Osteocyte (in vitro differentiated cells): ENCODE measurements at regions not wholly inside any gene's neighbourhood (a gene's known extent, or its start where the extent isn't known, plus 50 kb on each side); places are given as distances from the start of the nearest gene placed in this dataset.
"Not testable (repeated sequence)": the region's sequence is repeated elsewhere in the genome, so short reads cannot be mapped to it uniquely, and the experiment has no call there.

Source experiments
- DNase-seq: peaks from one replicate; pipeline ENCODE4 v3.0.0; 2021; ENCODE audit warnings: mixed read lengths; ENCODE audit not compliant: unreplicated experiment; ENCODE audit errors: extremely low spot score
- H3K27ac Mint-ChIP-seq: one replicate; pipeline ENCODE4 v1.8.0; 2021; ENCODE audit warnings: mild to moderate bottlenecking, mixed read lengths; ENCODE audit not compliant: unreplicated experiment
- H3K27me3 Mint-ChIP-seq: one replicate; pipeline ENCODE4 v1.8.0; 2021; ENCODE audit warnings: mixed read lengths; ENCODE audit not compliant: unreplicated experiment
- H3K36me3 Mint-ChIP-seq: one replicate; pipeline ENCODE4 v1.8.0; 2021; ENCODE audit warnings: mixed read lengths; ENCODE audit not compliant: unreplicated experiment
- H3K4me1 Mint-ChIP-seq: one replicate; pipeline ENCODE4 v1.8.0; 2021; ENCODE audit warnings: mixed read lengths; ENCODE audit not compliant: unreplicated experiment
- H3K4me3 Mint-ChIP-seq: one replicate; pipeline ENCODE4 v1.8.0; 2021; ENCODE audit warnings: mild to moderate bottlenecking, moderate library complexity, mixed read lengths; ENCODE audit not compliant: unreplicated experiment
- H3K9me3 Mint-ChIP-seq: one replicate; pipeline ENCODE4 v1.8.0; 2021; ENCODE audit warnings: mixed read lengths; ENCODE audit not compliant: unreplicated experiment
- CTCF ChIP-seq: fragments of 200-600 bp; sonication (generic); IDR thresholded peaks from 2 replicates; pipeline ENCODE4 v1.5.0; 2021; ENCODE audit warnings: antibody characterized with exemption, mild to moderate bottlenecking, moderate library complexity

- Mint-ChIP-seq H3K27ac (no peak overlapping the region), H3K27me3 (no peaks in the 10 kb centered on the region), H3K36me3 (no peaks in the 10 kb centered on the region), H3K9me3 (peaks cover 5% of the 10 kb centered on the region), H3K4me3 (no peak overlapping the region), H3K4me1 (no peaks in the 10 kb centered on the region)
- no peak for TF ChIP-seq CTCF
- DNase-seq: no peak
Observed at GRCh38 chr5:104564530-104564929, 1001.9 kb upstream of the NUDT12 start.

DNA sequence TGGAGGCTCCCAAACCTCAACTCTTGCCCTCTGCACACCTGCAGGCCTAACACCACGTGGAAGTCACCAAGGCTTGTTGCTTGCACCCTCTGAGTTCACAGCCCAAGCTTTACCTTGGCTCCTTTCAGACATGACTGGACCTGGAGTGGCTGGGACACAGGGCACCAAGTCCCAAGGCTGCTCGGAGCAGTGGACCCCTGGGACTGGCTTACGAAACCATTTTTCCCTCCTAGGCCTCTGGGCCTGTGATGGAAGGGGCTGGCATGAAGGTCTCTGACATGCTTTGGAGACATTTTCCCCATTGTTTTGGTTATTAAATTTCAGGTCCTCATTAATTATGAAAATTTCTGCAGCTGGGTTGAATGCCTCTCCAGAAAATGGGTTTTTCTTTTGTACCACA lies 994.4 kb upstream of the NUDT12 start:
- peaks cover 5% of the 10 kb centered on the region for H3K9me3 Mint-ChIP-seq
- TF ChIP-seq CTCF: no peak
- no peak overlapping the region for H3K4me3 Mint-ChIP-seq
- no peak for DNase-seq
- H3K27me3 Mint-ChIP-seq: no peaks in the 10 kb centered on the region
- H3K27ac Mint-ChIP-seq: no peak overlapping the region
- H3K36me3 Mint-ChIP-seq: no peaks in the 10 kb centered on the region
- H3K4me1 Mint-ChIP-seq: no peaks in the 10 kb centered on the region

GRCh38 chr5:104551628-104552027 lies 989.0 kb upstream of the NUDT12 start:
- no peaks in the 10 kb centered on the region for H3K4me1 Mint-ChIP-seq
- no peaks in the 10 kb centered on the region for H3K27me3 Mint-ChIP-seq
- H3K27ac Mint-ChIP-seq: no peak overlapping the region
- no peaks in the 10 kb centered on the region for H3K9me3 Mint-ChIP-seq
- no peak overlapping the region for H3K4me3 Mint-ChIP-seq
- DNase-seq: no peak
- H3K36me3 Mint-ChIP-seq: no peaks in the 10 kb centered on the region
- no peak for TF ChIP-seq CTCF

GRCh38 chr5:104546871-104547270 lies 984.3 kb upstream of the NUDT12 start:
- H3K27me3 Mint-ChIP-seq, DNase-seq, H3K4me1 Mint-ChIP-seq, H3K27ac Mint-ChIP-seq, H3K36me3 Mint-ChIP-seq, H3K9me3 Mint-ChIP-seq, H3K4me3 Mint-ChIP-seq: not testable (repeated sequence)

DNA sequence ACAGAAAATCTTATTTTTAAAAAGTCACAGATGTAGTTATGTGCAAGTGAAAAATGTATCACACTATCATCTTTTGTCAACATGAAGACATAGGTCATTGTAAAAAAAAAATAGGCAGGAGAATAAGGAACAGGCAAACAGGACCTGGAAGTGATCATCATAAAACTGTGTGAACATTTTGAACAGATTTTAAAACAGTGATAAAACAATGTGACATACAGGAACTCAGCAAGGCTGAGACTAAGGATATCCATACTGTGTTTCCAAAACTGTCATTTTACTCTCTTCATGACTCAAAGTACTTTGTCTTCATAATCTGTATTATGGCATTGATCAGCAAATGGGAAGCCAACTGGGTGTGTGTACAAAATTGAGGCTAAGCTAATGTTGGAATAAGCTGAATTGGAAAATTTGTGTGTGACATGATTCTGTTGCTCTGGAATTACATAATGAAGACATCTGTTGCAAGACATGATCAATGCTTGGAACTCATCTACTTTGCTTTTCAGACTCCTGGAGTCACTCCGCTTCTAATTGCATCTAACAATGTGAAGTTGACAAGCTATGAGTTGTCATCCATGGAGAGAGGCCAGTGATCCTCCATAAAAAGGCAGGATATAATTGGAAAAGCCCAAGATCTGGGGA lies 978.7 kb upstream of the NUDT12 start:
- H3K27ac Mint-ChIP-seq: peak overlapping the region; percentile 58
- peaks cover 24% of the 10 kb centered on the region for H3K4me1 Mint-ChIP-seq
- H3K27me3 Mint-ChIP-seq: no peaks in the 10 kb centered on the region
- no peaks in the 10 kb centered on the region for H3K9me3 Mint-ChIP-seq
- DNase-seq: no peak
- H3K36me3 Mint-ChIP-seq: no peaks in the 10 kb centered on the region
- no peak for TF ChIP-seq CTCF
- H3K4me3 Mint-ChIP-seq: no peak overlapping the region

DNA sequence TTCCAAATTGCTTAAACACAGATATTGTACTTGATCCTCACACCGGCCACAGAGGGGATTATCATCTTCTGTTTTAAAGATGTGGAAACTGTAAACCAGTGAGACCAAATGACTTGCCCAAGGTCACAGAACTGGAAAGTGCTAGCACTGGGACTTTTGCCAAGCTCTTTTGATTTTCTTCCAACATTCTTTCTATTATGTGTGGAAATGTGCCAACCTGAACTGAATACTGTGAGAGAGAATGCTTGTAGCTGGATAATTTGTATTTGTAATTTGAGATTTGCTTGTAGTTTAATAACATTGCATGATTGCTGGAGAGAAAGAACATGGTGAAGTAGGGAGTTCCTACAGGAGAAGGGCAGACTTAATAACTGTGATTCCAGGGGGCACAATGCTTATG lies 977.9 kb upstream of the NUDT12 start:
- Mint-ChIP-seq H3K27me3 (no peaks in the 10 kb centered on the region), H3K4me3 (no peak overlapping the region), H3K27ac (peak overlapping the region; percentile 58), H3K36me3 (no peaks in the 10 kb centered on the region), H3K9me3 (no peaks in the 10 kb centered on the region), H3K4me1 (peaks cover 24% of the 10 kb centered on the region)
- DNase-seq: no peak
- no peak for TF ChIP-seq CTCF
